ENCODE measurements at regions not wholly inside any gene's neighbourhood (a gene's known extent, or its start where the extent isn't known, plus 50 kb on each side); places are given as distances from the start of the nearest gene placed in this dataset.

DNA sequence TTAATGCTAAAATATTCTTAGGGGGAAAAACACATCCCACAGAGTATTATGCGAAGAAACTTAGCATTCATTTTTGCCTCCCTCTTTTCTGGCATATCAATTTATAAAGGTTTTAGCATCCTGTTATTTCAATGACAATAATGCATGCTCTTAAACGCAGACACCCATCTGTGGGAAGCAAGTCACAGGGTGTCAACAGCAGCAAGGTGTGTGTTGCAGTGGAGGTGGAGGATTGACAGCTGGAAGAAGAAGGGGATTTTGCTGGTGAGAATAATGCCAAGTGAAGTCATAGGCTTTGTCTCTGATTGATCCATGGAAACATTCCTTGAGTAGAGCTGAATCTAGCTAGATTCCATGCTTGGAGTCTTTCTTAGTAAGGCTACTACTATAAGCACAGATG lies 498.1 kb downstream of the NPIPA7 start:
- intact Hi-C loops (cut with micrococcal nuclease), result no loop called here
- Histone ChIP-seq H3K9me2 (replicated peaks; ENCODE audit: low read length) (no peaks in the 10 kb centered on the region), H3K9me3 (ENCODE audit: low read length) (no peaks in the 10 kb centered on the region), H3K36me3 (ENCODE audit: low read depth, low read length) (no peaks in the 10 kb centered on the region), H3K79me2 (ENCODE audit: low read length) (no peaks in the 10 kb centered on the region), H3K27me3 (ENCODE audit: low read length) (no peaks in the 10 kb centered on the region), H4K20me1 (ENCODE audit: low read length) (no peaks in the 10 kb centered on the region), H3K4me1 (ENCODE audit: insufficient read depth, low read length) (no peaks in the 10 kb centered on the region), H3K9ac (ENCODE audit: low read length) (no peak overlapping the region), H2AFZ (ENCODE audit: low read length) (no peak overlapping the region), H3K4me3 (ENCODE audit: low read length) (no peak overlapping the region), H3F3A (ENCODE audit: low read length, unreplicated experiment) (no peaks in the 10 kb centered on the region), H3K4me2 (ENCODE audit: low read length) (no peak overlapping the region), H3K27ac (ENCODE audit: low read length) (no peak overlapping the region)
- ChIA-PET POLR2A (ENCODE audit: unreplicated experiment) (no interaction called here), CTCF (no interaction called here)
- DNase-seq, result no peak
- no peak for ATAC-seq
- BruUV-seq (replicated peaks), result no TSS peak
- TF ChIP-seq EZH2 (IDR thresholded peaks at IDR 0.05; ENCODE audit: low read length, unreplicated experiment) (no peak), EZH2phosphoT487 (IDR thresholded peaks at IDR 0.05; ENCODE audit: borderline replicate concordance, low read length) (no peak)
- TF ChIP-seq, protein P1, sequence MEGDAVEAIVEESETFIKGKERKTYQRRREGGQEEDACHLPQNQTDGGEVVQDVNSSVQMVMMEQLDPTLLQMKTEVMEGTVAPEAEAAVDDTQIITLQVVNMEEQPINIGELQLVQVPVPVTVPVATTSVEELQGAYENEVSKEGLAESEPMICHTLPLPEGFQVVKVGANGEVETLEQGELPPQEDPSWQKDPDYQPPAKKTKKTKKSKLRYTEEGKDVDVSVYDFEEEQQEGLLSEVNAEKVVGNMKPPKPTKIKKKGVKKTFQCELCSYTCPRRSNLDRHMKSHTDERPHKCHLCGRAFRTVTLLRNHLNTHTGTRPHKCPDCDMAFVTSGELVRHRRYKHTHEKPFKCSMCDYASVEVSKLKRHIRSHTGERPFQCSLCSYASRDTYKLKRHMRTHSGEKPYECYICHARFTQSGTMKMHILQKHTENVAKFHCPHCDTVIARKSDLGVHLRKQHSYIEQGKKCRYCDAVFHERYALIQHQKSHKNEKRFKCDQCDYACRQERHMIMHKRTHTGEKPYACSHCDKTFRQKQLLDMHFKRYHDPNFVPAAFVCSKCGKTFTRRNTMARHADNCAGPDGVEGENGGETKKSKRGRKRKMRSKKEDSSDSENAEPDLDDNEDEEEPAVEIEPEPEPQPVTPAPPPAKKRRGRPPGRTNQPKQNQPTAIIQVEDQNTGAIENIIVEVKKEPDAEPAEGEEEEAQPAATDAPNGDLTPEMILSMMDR (conservative IDR thresholded peaks at IDR 0.05; ENCODE audit: low read depth, low read length), result no peak

DNA sequence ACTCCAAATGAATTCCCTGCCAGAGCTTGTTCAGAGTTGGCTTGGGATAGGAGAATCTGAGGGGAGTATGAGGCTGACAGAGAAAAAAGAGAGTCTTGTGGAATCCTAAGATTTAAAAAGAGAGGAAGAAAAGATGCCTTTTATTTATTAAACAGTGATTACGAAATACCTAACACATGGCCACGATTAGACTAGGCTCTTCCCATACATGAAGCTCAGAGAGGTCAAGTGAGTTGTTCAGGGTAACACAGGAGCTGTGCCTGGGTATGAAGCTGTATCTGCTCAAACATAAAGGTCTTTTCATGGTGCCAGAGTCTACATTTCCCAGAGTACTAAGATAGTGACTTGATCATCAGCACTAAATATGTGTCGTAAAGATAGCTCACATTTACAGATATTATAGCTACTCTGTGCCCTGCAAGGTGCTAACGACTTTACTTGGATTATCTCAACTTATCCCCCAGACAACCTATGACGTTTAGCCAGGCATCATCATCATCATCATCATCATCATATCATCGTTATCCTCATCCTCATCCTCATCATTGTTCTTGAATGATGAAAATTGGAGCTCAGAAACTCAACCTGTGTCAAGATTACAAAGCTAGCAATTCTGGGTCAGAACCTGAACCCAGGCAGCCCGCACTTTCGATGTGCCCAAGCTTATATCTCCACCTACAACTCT lies 500.8 kb downstream of the NPIPA7 start:
- Histone ChIP-seq H3K27ac (ENCODE audit: low read length) (no peak overlapping the region), H3K4me1 (ENCODE audit: insufficient read depth, low read length) (no peaks in the 10 kb centered on the region), H3K9ac (ENCODE audit: low read length) (no peak overlapping the region), H3K9me3 (ENCODE audit: low read length) (no peaks in the 10 kb centered on the region), H3K9me2 (replicated peaks; ENCODE audit: low read length) (no peaks in the 10 kb centered on the region), H4K20me1 (ENCODE audit: low read length) (no peaks in the 10 kb centered on the region), H3K79me2 (ENCODE audit: low read length) (no peaks in the 10 kb centered on the region), H3K4me2 (ENCODE audit: low read length) (no peak overlapping the region), H3K36me3 (ENCODE audit: low read depth, low read length) (no peaks in the 10 kb centered on the region), H3F3A (ENCODE audit: low read length, unreplicated experiment) (no peaks in the 10 kb centered on the region), H3K4me3 (ENCODE audit: low read length) (no peak overlapping the region), H2AFZ (ENCODE audit: low read length) (no peak overlapping the region), H3K27me3 (ENCODE audit: low read length) (no peaks in the 10 kb centered on the region)
- intact Hi-C loops (cut with micrococcal nuclease), result no loop called here
- DNase-seq (no peak), ATAC-seq (no peak)
- CTCF ChIA-PET, result no interaction called here
- TF ChIP-seq EZH2phosphoT487 (IDR thresholded peaks at IDR 0.05; ENCODE audit: borderline replicate concordance, low read length) (no peak), EZH2 (IDR thresholded peaks at IDR 0.05; ENCODE audit: low read length, unreplicated experiment) (no peak)
- TF ChIP-seq, protein P1 (conservative IDR thresholded peaks at IDR 0.05; ENCODE audit: low read depth, low read length), result no peak
- BruUV-seq (replicated peaks), result no TSS peak
- POLR2A ChIA-PET (ENCODE audit: unreplicated experiment), result no interaction called here

DNA sequence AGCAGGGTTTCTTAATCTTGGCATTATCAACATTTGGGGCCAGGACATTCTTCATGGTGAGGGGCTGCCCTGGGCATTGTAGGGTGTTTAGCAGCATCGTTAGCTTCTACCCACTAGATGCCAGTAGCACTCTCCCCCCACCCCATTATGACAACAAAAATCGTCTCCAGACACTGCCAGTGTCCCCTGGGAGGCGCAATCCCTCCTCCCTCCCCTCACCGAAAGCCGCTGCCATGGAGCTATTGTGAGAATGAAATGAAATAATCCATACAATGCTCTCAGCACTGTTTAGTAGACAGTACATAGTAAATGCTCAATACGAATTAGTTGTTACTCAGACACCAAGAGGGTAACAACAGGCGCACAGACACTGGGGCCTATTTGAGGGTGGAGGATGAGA lies 502.9 kb downstream of the NPIPA7 start:
- H3K9me3 ChIP-seq (ENCODE audit: low read length), result no peaks in the 10 kb centered on the region
- no peaks in the 10 kb centered on the region for H3K79me2 ChIP-seq (ENCODE audit: low read length)
- ChIA-PET CTCF (no interaction called here), POLR2A (ENCODE audit: unreplicated experiment) (no interaction called here)
- no peaks in the 10 kb centered on the region for H4K20me1 ChIP-seq (ENCODE audit: low read length)
- H2AFZ ChIP-seq (ENCODE audit: low read length), result no peak overlapping the region
- no peak overlapping the region for H3K27ac ChIP-seq (ENCODE audit: low read length)
- TF ChIP-seq EZH2 (IDR thresholded peaks at IDR 0.05; ENCODE audit: low read length, unreplicated experiment) (no peak), EZH2phosphoT487 (IDR thresholded peaks at IDR 0.05; ENCODE audit: borderline replicate concordance, low read length) (no peak)
- TF ChIP-seq, protein P1 (conservative IDR thresholded peaks at IDR 0.05; ENCODE audit: low read depth, low read length), result no peak
- H3K4me3 ChIP-seq (ENCODE audit: low read length), result no peak overlapping the region
- no peaks in the 10 kb centered on the region for H3F3A ChIP-seq (ENCODE audit: low read length, unreplicated experiment)
- no peak overlapping the region for H3K4me2 ChIP-seq (ENCODE audit: low read length)
- intact Hi-C loops (cut with micrococcal nuclease), result no loop called here
- BruUV-seq (replicated peaks), result no TSS peak
- no peaks in the 10 kb centered on the region for H3K36me3 ChIP-seq (ENCODE audit: low read depth, low read length)
- no peak for ATAC-seq
- DNase-seq, result no peak
- H3K9me2 ChIP-seq (replicated peaks; ENCODE audit: low read length), result no peaks in the 10 kb centered on the region
- H3K9ac ChIP-seq (ENCODE audit: low read length), result no peak overlapping the region
- H3K4me1 ChIP-seq (ENCODE audit: insufficient read depth, low read length), result no peaks in the 10 kb centered on the region
- H3K27me3 ChIP-seq (ENCODE audit: low read length), result no peaks in the 10 kb centered on the region
